GM19397 (cell line): ENCODE measurements at regions not wholly inside any gene's neighbourhood (a gene's known extent, or its start where the extent isn't known, plus 50 kb on each side); places are given as distances from the start of the nearest gene placed in this dataset.
"Not testable (repeated sequence)": the region's sequence is repeated elsewhere in the genome, so short reads cannot be mapped to it uniquely, and the experiment has no call there.

Experiments
- ATAC-seq: cut with Tn5 transposase; IDR thresholded peaks from one replicate; pipeline ENCODE4 v1.9.1; 2021; ENCODE audit warnings: mild to moderate bottlenecking, moderate library complexity; ENCODE audit not compliant: unreplicated experiment

GRCh38 chr9:86585422-86586143, 231.4 kb upstream of the TUT7 start:
- no peak for ATAC-seq

GRCh38 chr9:86580688-86581087, 226.5 kb upstream of the TUT7 start:
- ATAC-seq: no peak

DNA sequence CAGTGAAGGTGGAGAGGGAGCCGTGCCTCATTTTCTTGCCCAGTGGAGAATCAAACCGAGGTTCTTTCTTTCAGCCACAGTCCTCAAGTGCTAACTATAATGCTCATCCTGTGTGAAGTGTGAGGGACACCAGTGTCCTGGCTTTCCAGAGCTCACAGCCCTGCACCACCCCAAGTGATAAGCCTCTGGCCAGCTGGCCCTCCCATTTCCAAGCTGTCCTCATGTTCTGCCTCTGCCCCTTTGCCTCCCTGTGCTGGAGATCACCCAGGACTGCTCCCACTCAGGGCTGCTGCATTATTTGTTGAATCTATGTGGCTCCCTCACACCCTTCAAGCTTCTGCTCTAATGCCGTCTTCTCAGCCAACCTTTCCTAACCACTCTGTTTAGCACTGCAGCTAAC, 224.5 kb upstream of the TUT7 start:
- ATAC-seq: no peak

- no peak for ATAC-seq
Measured at GRCh38 chr9:86577420-86578333, 223.5 kb upstream of the TUT7 start.

DNA sequence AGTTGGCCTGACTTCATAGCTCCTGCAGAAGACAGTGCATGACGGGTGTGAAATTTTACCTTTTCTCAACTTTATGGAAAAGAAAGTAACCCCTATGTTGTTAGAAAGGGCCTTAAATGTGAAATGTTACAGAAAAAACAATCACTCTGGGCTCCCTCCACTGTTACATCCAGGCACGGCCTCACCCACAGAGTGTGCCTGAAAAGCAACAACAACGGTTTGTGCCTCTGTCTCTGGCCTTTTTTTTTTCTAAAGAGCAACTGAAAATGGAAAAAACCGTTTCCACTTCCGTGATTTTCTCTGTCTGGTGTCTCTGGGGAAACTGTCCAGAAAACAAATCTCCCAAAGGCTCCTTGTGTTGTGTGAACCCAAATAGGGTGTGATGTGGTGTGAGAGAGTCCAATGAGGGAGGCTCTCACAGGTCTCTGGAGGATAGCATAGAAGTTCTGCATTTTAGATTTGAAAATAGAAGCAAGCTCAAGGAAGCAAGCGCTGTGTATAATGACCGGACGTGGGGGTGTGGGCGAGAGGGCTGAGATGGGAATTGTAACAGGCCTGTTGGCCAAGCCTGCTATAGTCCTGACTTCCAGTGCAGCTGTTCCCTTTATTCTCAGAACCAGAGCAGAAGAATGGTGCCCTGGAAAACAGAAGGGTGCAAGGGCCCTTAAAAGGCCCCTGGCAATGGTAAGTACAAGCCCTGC, 221.8 kb upstream of the TUT7 start:
- no peak for ATAC-seq

- no peak for ATAC-seq
Measured at GRCh38 chr9:86575137-86575536, 220.9 kb upstream of the TUT7 start.

DNA sequence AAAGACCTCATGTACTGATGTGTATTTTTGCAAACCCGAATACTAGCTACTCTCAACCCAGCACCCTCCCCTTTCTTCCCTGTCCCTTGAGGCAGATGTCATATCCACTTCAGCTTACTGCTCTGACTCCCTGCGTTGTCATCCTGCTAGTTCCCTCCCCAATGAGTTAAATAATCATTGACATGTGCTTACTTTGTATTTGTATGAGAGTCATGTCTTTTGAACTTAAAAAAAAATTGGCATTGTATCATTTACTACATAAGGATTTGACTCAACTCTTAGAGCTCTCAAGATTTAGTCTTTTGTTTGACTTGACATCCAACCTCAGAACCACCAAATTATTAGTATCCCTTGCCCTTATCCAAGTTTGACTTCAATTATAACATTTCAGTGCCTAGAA, 219.7 kb upstream of the TUT7 start:
- ATAC-seq: no peak

- ATAC-seq: no peak
Measured at GRCh38 chr9:86572904-86573303, 218.7 kb upstream of the TUT7 start.

DNA sequence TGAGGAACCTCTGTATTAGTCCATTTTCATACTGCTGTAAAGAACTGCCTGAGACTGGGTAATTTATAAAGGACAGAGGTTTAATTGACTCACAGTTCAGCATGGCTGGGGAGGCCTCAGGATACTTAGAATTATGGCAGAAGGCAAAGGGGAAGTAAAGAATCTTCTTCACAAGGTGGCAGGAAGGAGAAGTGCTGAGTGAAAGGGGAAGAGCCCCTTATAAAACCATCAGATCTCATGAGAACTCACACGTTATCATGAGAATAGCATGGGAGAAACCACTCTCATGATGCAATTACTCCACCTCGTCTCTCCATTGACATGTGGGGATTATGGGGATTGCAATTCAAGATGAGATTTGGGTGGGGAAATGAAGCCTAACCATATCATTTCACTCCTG, 211.4 kb upstream of the TUT7 start:
- not testable (repeated sequence) for ATAC-seq

DNA sequence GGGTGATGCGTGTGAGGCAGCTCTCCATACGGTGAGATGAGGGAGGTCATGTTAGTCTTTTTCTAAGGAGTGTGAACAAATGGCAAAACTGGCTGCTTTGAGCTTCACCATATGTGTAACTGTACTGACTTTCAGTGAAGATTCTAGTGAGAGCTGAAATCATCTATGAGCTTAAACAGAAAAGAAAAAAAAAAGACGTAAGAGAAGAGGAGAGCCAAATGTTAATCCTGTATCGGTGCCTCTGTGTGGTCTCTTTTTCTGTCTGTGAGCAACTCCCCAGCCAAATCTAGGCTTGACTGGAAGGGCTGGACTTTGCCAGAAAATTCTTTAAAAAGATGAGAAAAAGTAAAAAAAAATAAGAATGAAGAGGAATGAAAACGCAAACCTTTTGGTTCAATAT, 209.7 kb upstream of the TUT7 start:
- no peak for ATAC-seq

DNA sequence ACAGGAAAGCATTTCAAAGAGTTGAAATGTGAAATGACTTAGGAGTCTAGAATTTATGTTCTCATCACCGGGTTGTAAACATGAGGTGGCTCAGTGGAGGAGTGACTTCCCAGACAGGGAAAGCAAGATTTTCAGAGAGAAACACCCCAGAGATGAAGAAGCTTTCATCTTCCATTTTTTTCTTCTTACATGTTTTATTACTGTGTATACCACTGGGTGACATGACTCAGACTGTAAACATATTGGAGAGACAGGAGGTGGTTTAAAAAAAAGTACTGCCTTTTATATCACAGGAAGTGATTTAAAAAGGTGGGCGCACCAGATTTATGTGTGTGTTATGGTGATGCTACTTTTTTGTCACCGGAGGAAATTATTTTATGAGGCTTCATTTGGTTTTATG, 209.1 kb upstream of the TUT7 start:
- ATAC-seq: no peak

GRCh38 chr9:86562691-86563090, 208.5 kb upstream of the TUT7 start:
- ATAC-seq: no peak

GRCh38 chr9:86557918-86558317, 203.7 kb upstream of the TUT7 start:
- no peak for ATAC-seq

- ATAC-seq: no peak
Measured at GRCh38 chr9:86557063-86557766, 203.0 kb upstream of the TUT7 start.

DNA sequence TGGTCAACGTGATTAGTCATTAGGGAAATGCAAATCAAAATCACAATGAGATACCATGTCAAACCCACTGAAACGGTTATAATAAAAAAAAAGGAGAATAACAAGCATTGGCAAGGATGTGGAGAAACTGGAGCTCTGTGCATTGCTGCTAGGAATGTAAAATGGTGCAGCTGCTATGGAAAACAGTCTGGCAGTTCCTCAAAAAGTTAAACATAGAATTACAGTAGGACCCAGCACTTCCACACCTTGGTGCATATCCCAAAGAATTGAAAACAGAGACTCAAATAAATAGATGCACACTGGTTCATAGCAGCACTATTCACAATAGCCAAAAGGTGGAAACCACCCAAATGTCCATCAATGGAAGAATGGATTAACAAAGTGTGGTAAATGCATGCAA, 201.5 kb upstream of the TUT7 start:
- no peak for ATAC-seq

GRCh38 chr9:86550401-86550800, 196.2 kb upstream of the TUT7 start:
- ATAC-seq: no peak

GRCh38 chr9:86549920-86550319, 195.7 kb upstream of the TUT7 start:
- no peak for ATAC-seq

GRCh38 chr9:86549401-86549811, 195.2 kb upstream of the TUT7 start:
- no peak for ATAC-seq

DNA sequence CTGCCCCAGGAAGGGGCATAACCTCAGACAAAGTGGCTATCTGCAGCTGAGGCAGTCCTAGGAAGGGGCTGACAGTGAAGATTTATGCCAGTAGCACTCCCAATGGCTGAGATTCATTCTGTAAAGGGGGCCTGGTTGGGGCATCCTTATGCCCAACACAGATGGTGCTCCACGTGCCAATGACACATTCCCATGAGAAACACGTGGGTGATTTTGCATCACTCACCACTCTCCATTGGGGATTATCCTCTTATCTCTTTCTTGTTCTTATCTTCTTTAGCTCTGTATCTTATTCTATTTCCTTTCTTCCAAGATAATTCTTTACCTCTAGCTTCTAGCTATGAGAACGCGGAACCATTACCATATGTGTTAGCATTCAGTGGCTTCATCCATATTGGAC, 194.0 kb upstream of the TUT7 start:
- ATAC-seq: no peak

DNA sequence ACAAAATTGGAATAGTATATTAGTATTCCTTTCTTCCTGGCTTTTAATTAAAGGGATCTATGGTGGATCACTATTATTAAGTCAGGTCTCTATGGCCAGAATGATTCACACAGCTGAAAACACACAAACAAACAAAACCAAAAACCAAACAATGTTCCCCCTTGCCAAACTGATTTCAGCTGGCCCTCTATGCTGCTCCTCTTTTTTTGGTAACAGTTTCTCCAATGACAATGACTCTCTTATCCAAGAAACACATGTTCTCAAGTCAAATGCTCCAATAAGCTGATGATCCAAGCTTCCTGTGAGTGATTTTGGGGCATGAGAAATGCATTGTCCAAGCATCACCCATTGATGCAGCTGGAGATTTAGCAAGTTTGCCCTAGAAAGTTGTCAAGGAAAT, 193.4 kb upstream of the TUT7 start:
- no peak for ATAC-seq

- no peak for ATAC-seq
Measured at GRCh38 chr9:86546712-86547111, 192.5 kb upstream of the TUT7 start.
